Activated CD4-positive, alpha-beta T cell treated with anti-CD3 and anti-CD28 coated beads, Interleukin-2, amount 50 U/mL, for 4 hours (primary cell): ENCODE measurements at regions not wholly inside any gene's neighbourhood (a gene's known extent, or its start where the extent isn't known, plus 50 kb on each side); places are given as distances from the start of the nearest gene placed in this dataset.
"Not testable (repeated sequence)": the region's sequence is repeated elsewhere in the genome, so short reads cannot be mapped to it uniquely, and the experiment has no call there.

ENCODE experiments used
- DNase-seq, 2 experiments: peaks; one replicate each; pipeline ENCODE4 v3.0.0-alpha.2; 2020

GRCh38 chr5:159456722-159457465 lies 126.6 kb upstream of the IL12B start:
- peak; percentile 18 to 23 for DNase-seq

- no peak for DNase-seq
Measured at GRCh38 chr5:159458217-159458711, 128.0 kb upstream of the IL12B start.

GRCh38 chr5:159459132-159459627 lies 128.9 kb upstream of the IL12B start:
- DNase-seq: no peak

- no peak for DNase-seq
Measured at GRCh38 chr5:159459951-159460538, 129.8 kb upstream of the IL12B start.

- DNase-seq: no peak
Measured at GRCh38 chr5:159463590-159464321, 133.5 kb upstream of the IL12B start.

- no peak for DNase-seq
Measured at GRCh38 chr5:159465604-159466003, 135.3 kb upstream of the IL12B start.

- no peak for DNase-seq
Measured at GRCh38 chr5:159467666-159468065, 137.4 kb upstream of the IL12B start.

GRCh38 chr5:159469496-159470372 lies 139.4 kb upstream of the IL12B start:
- no peak for DNase-seq

GRCh38 chr5:159471904-159472303 lies 141.6 kb upstream of the IL12B start:
- no peak for DNase-seq

GRCh38 chr5:159475026-159475425 lies 144.7 kb upstream of the IL12B start:
- DNase-seq: no peak

- DNase-seq: no peak
Measured at GRCh38 chr5:159478950-159479349, 148.7 kb upstream of the IL12B start.

- DNase-seq: no peak
Measured at GRCh38 chr5:159480849-159481248, 150.6 kb upstream of the IL12B start.

GRCh38 chr5:159481751-159482150 lies 151.5 kb upstream of the IL12B start:
- DNase-seq: no peak

GRCh38 chr5:159486836-159487235 lies 156.5 kb upstream of the IL12B start:
- no peak for DNase-seq

GRCh38 chr5:159488516-159488915 lies 158.2 kb upstream of the IL12B start:
- no peak for DNase-seq

- no peak for DNase-seq
Measured at GRCh38 chr5:159489779-159490178, 159.5 kb upstream of the IL12B start.

GRCh38 chr5:159490507-159490906 lies 160.2 kb upstream of the IL12B start:
- no peak for DNase-seq

GRCh38 chr5:159493696-159494095 lies 163.4 kb upstream of the IL12B start:
- DNase-seq: no peak

GRCh38 chr5:159496773-159497172 lies 166.5 kb upstream of the IL12B start:
- DNase-seq: no peak

GRCh38 chr5:159497221-159497620 lies 166.9 kb upstream of the IL12B start:
- DNase-seq: no peak

GRCh38 chr5:159498630-159499029 lies 168.3 kb upstream of the IL12B start:
- DNase-seq: no peak

GRCh38 chr5:159502116-159502515 lies 171.8 kb upstream of the IL12B start:
- DNase-seq: not testable (repeated sequence)

GRCh38 chr5:159503236-159503635 lies 172.9 kb upstream of the IL12B start:
- no peak for DNase-seq
